ENCODE measurements at regions not wholly inside any gene's neighbourhood (a gene's known extent, or its start where the extent isn't known, plus 50 kb on each side); places are given as distances from the start of the nearest gene placed in this dataset.

GRCh38 chr1:98045767-98046641 is 125.2 kb upstream of the DPYD start:
- H3K27me3 ChIP-seq = peaks cover 76% of the 10 kb centered on the region
- H3K27ac ChIP-seq = no peak overlapping the region
- TF ChIP-seq POLR2AphosphoS5 (IDR thresholded peaks at IDR 0.05) = no peak
- no peak for TF ChIP-seq POLR2A (IDR thresholded peaks at IDR 0.05)
- no peak for TF ChIP-seq EP300 (IDR thresholded peaks at IDR 0.05)
- TF ChIP-seq, protein P1, sequence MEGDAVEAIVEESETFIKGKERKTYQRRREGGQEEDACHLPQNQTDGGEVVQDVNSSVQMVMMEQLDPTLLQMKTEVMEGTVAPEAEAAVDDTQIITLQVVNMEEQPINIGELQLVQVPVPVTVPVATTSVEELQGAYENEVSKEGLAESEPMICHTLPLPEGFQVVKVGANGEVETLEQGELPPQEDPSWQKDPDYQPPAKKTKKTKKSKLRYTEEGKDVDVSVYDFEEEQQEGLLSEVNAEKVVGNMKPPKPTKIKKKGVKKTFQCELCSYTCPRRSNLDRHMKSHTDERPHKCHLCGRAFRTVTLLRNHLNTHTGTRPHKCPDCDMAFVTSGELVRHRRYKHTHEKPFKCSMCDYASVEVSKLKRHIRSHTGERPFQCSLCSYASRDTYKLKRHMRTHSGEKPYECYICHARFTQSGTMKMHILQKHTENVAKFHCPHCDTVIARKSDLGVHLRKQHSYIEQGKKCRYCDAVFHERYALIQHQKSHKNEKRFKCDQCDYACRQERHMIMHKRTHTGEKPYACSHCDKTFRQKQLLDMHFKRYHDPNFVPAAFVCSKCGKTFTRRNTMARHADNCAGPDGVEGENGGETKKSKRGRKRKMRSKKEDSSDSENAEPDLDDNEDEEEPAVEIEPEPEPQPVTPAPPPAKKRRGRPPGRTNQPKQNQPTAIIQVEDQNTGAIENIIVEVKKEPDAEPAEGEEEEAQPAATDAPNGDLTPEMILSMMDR (IDR thresholded peaks at IDR 0.05) = no peak
- peaks cover 0 to 32% (median 14%) of the 10 kb centered on the region in 3 donors for H3K4me1 ChIP-seq
- WGBS, 2 donors (ENCODE audit: low coverage in 1 of 2) = 5 to 15% methylated on average over 6 to 11 of the region's 51 CpGs
- peak overlapping the region in 1 of 2 donors; percentile 47 for H3K4me3 ChIP-seq
- no peaks in the 10 kb centered on the region for H3K36me3 ChIP-seq
- no peak for ATAC-seq
- H3K9me3 ChIP-seq = no peaks in the 10 kb centered on the region

- 1 to 7% methylated on average over 10 to 17 of the region's 48 CpGs for WGBS, 2 donors (ENCODE audit: low coverage in 1 of 2)
- H3K4me3 ChIP-seq = peak overlapping the region; percentile 1 to 47
- no peak overlapping the region for H3K27ac ChIP-seq
- no peak for ATAC-seq
- H3K9me3 ChIP-seq = no peaks in the 10 kb centered on the region
- no peaks in the 10 kb centered on the region for H3K36me3 ChIP-seq
- peaks cover 0 to 32% (median 14%) of the 10 kb centered on the region in 3 donors for H3K4me1 ChIP-seq
- TF ChIP-seq, protein P1 (IDR thresholded peaks at IDR 0.05) = no peak
- no peak for TF ChIP-seq EP300 (IDR thresholded peaks at IDR 0.05)
- TF ChIP-seq POLR2AphosphoS5 (IDR thresholded peaks at IDR 0.05) = no peak
- TF ChIP-seq POLR2A (IDR thresholded peaks at IDR 0.05) = no peak
- peaks cover 69% of the 10 kb centered on the region for H3K27me3 ChIP-seq
Measured at GRCh38 chr1:98045211-98045766, 124.5 kb upstream of the DPYD start.

DNA sequence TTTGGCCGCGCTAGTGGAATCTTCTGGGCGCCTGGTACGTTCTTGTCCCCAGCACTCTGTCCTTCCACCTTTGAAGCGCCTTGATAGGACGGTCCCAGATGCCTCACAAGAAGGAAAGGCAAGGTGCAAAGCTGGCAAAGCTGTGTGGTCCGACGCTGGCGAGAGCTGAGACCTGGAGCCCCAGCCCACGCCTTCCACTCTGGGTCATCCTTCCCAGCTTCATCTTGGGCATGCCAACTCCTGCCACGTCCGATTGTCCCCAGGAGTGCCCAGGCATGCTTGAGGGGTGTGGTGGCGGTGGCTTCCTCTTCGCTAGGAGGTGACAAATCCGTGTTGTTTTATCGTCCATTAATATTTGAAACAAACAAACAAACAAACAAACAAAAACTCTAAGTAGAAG is 123.9 kb upstream of the DPYD start:
- no peak for ATAC-seq
- 7 to 10% methylated on average over 3 to 4 of the region's 16 CpGs for WGBS, 2 donors (ENCODE audit: low coverage in 1 of 2)
- TF ChIP-seq EP300 (IDR thresholded peaks at IDR 0.05) (no peak), POLR2A (IDR thresholded peaks at IDR 0.05) (no peak), POLR2AphosphoS5 (IDR thresholded peaks at IDR 0.05) (no peak)
- TF ChIP-seq, protein P1 (IDR thresholded peaks at IDR 0.05) = no peak
- H3K4me1 ChIP-seq = peaks cover 0 to 32% (median 14%) of the 10 kb centered on the region in 3 donors
- H3K36me3 ChIP-seq = no peaks in the 10 kb centered on the region
- H3K27ac ChIP-seq = no peak overlapping the region
- peaks cover 64% of the 10 kb centered on the region for H3K27me3 ChIP-seq
- no peaks in the 10 kb centered on the region for H3K9me3 ChIP-seq
- peak overlapping the region in 1 of 2 donors; percentile 47 for H3K4me3 ChIP-seq

- H3K36me3 ChIP-seq = no peaks in the 10 kb centered on the region
- WGBS, 2 donors (ENCODE audit: low coverage in 1 of 2) = 28% methylated on average over 3 to 12 of the region's 12 CpGs
- no peak overlapping the region for H3K27ac ChIP-seq
- no peaks in the 10 kb centered on the region for H3K9me3 ChIP-seq
- peaks cover 0 to 26% (median 14%) of the 10 kb centered on the region in 3 donors for H3K4me1 ChIP-seq
- no peak overlapping the region for H3K4me3 ChIP-seq
- ATAC-seq = no peak
- TF ChIP-seq EP300 (IDR thresholded peaks at IDR 0.05) (no peak), POLR2AphosphoS5 (IDR thresholded peaks at IDR 0.05) (no peak), POLR2A (IDR thresholded peaks at IDR 0.05) (no peak)
- TF ChIP-seq, protein P1 (IDR thresholded peaks at IDR 0.05) = no peak
- H3K27me3 ChIP-seq = peaks cover 58% of the 10 kb centered on the region
Measured at GRCh38 chr1:98044071-98044697, 123.3 kb upstream of the DPYD start.
